SU-DHL-6 (cell line): ENCODE measurements at regions not wholly inside any gene's neighbourhood (a gene's known extent, or its start where the extent isn't known, plus 50 kb on each side); places are given as distances from the start of the nearest gene placed in this dataset.

Source experiments
- EZH2phosphoT487 ChIP-seq: fragments of 200-600 bp; sonication (generic), shearing (Covaris generic); conservative IDR thresholded peaks from 2 replicates; pipeline ENCODE4 v1.6.1; 2018; ENCODE audit warnings: mild to moderate bottlenecking, antibody characterized with exemption, low read length, moderate library complexity, mixed read lengths
- TF ChIP-seq, protein P1 (sequence below): fragments of 200-600 bp; sonication (generic); IDR thresholded peaks from one replicate; pipeline ENCODE4 v1.5.1; 2017; ENCODE audit warnings: antibody characterized with exemption, mild to moderate bottlenecking, low read length, moderate library complexity; ENCODE audit not compliant: insufficient read depth, poor library complexity, severe bottlenecking

- TF ChIP-seq, protein P1, sequence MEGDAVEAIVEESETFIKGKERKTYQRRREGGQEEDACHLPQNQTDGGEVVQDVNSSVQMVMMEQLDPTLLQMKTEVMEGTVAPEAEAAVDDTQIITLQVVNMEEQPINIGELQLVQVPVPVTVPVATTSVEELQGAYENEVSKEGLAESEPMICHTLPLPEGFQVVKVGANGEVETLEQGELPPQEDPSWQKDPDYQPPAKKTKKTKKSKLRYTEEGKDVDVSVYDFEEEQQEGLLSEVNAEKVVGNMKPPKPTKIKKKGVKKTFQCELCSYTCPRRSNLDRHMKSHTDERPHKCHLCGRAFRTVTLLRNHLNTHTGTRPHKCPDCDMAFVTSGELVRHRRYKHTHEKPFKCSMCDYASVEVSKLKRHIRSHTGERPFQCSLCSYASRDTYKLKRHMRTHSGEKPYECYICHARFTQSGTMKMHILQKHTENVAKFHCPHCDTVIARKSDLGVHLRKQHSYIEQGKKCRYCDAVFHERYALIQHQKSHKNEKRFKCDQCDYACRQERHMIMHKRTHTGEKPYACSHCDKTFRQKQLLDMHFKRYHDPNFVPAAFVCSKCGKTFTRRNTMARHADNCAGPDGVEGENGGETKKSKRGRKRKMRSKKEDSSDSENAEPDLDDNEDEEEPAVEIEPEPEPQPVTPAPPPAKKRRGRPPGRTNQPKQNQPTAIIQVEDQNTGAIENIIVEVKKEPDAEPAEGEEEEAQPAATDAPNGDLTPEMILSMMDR: no peak
- no peak for TF ChIP-seq EZH2phosphoT487
Observed at GRCh38 chr4:178395798-178396197, 953.6 kb upstream of the AGA start.
